A673 (cell line): ENCODE measurements at regions not wholly inside any gene's neighbourhood (a gene's known extent, or its start where the extent isn't known, plus 50 kb on each side); places are given as distances from the start of the nearest gene placed in this dataset.

Experiments
- CTCF ChIP-seq: fragments of 300-800, 200-600 bp; sonication (generic); conservative IDR thresholded peaks from 2 replicates; pipeline ENCODE4 v1.5.1; 2017; ENCODE audit warnings: low read depth, mild to moderate bottlenecking, antibody characterized with exemption, low read length, moderate library complexity, mixed read lengths
- EZH2 ChIP-seq: fragments of 200-600 bp; sonication (generic); IDR thresholded peaks from 2 replicates; pipeline ENCODE4 v1.6.1; 2017; ENCODE audit warnings: borderline replicate concordance, low read depth, mild to moderate bottlenecking, mixed read lengths, antibody characterized with exemption, low read length; ENCODE audit not compliant: poor library complexity, severe bottlenecking

DNA sequence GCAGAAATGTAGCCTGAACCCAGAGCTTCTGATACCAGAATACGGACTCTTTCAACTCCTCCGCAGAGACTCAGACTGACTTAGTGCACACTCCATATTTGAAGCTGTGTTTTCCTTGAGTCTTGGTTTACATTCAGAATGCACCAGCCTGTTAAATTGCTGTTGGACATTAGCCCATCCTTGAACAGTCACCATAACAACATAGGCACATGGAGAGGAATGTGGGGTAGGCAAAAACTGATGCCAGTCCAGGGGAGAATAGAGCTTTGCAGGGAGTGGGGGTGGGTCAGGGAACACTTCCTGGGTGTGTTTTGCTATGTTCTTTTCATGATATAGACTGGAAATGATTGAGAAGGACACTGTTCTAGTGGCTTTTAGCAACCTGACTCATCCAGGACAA lies 76.3 kb upstream of the CACNA1E start:
- TF ChIP-seq CTCF (no peak), EZH2 (no peak)
